Activated CD8-positive, alpha-beta T cell treated with anti-CD3 and anti-CD28 coated beads for 36 hours (primary cell): ENCODE measurements at regions not wholly inside any gene's neighbourhood (a gene's known extent, or its start where the extent isn't known, plus 50 kb on each side); places are given as distances from the start of the nearest gene placed in this dataset.

ENCODE experiments used
- ATAC-seq: fragments of 200-7000 bp; cut with Tn5 transposase; one replicate; pipeline ENCODE4 v1.10.0; 2021; ENCODE audit warnings: mild to moderate bottlenecking, moderate library complexity
- CTCF ChIA-PET: fragments of 350-600 bp; sonication (Branson Sonifier 250); formaldehyde crosslinking; loops from one replicate; lab custom pipeline; 2021; ENCODE audit warnings: antibody characterized with exemption; lab: Charles Lee
- POLR2A ChIA-PET: fragments of 350-600 bp; sonication (Branson Sonifier 250); formaldehyde crosslinking; loops from one replicate; lab custom pipeline; 2021; ENCODE audit warnings: antibody characterized with exemption; lab: Charles Lee
- DNase-seq: peaks from one replicate; pipeline ENCODE4 v3.0.0-alpha.2; 2020
- H3K27ac Mint-ChIP-seq: one replicate; pipeline ENCODE4 v1.8.0; 2021; ENCODE audit warnings: mild to moderate bottlenecking, mixed read lengths
- H3K27me3 Mint-ChIP-seq: one replicate; pipeline ENCODE4 v1.8.0; 2021; ENCODE audit warnings: mixed read lengths
- H3K36me3 Mint-ChIP-seq: one replicate; pipeline ENCODE4 v1.8.0; 2021; ENCODE audit warnings: low read depth, mixed read lengths
- H3K4me1 Mint-ChIP-seq: one replicate; pipeline ENCODE4 v1.8.0; 2021; ENCODE audit warnings: low read depth, mixed read lengths
- H3K4me3 Mint-ChIP-seq: one replicate; pipeline ENCODE4 v1.8.0; 2021; ENCODE audit warnings: mild to moderate bottlenecking, moderate library complexity, mixed read lengths
- H3K9me3 Mint-ChIP-seq: one replicate; pipeline ENCODE4 v1.8.0; 2021; ENCODE audit warnings: mixed read lengths
- intact Hi-C: fragments of 100-400 bp; cut with micrococcal nuclease; formaldehyde crosslinking; loops from one replicate; pipeline ENCODE4 v1.10.0; 2022
- TF ChIP-seq, protein P1 (sequence below): fragments of 200-600 bp; IDR thresholded peaks from one replicate; pipeline ENCODE4 v1.8.0; 2022; ENCODE audit warnings: antibody characterized with exemption, mild to moderate bottlenecking

DNA sequence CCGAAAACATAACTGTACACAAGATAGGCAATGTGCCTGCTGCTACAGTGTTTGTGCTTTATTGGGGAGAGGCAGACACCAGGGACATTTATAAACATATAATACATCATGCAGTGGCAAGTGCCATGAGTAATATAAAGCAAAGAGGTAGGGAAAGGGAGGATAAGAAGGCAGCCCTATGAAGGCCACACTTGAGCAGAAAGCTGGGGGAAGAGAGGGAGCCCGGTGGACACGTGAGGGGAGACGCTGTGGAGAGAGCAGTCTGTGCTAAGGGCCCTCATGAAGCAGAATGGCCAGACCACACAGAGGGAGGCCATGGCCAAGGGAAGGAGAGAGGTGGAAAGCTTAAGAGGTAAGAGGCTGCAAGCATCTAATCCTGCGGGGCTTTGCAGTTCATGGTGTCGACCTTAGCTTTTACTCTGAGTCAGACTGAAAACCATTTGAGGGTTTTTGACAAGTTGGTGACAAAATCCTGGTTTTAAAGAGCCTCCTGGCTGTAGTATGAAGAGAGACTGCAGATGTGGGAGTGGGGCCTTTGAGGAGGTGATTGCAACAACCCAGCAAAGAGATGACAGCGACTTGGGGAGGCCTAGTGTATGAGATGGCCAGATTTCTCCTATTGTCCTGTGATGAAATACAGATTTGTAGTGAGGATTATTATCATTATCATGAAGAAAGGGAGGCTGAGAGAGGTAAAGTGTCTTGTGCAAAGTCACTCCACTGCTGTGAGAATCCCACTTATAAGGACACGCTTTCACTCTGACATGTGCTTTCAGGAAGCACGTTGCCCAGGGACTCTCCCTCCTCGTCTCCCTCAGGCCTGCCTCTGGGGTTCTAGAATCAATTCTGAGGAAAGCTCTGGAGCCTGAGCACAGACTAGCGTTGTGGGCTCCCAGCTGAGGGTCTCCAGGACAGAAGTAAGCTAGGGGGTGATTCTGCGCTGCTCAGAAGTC is 192.9 kb downstream of the RHOU start:
- POLR2A ChIA-PET: interaction anchor here (1.1 kb wide), 1 partner anchor 95 kb away, joined by 3 read pairs; no protein-coding TSS in a partner anchor
- peak; percentile 10 for DNase-seq

DNA sequence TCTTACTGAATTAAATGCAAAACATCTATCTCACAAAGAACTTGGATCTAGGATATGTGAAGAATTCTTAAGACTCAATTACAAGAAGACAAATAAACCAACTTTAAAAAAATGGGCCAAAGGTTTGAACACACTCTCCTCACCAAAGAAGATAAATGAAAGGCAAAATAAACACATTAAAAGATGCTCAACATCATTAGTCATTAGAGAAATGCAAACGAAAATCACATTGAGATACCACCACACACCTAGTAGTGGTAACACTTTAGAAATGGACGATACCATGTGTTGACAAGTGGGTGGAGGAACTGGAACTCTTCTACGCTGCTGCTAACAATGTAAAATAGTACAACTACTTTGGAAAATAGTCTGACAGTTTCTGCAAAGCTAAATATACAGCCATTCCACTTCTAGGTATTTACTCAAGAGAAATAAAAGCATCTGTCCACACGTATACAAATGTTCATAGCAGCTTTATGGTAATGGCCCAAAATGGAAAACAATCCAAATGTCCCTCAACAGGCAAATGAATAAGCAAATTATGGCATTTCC is 194.3 kb downstream of the RHOU start:
- Mint-ChIP-seq H3K36me3 (no peaks in the 10 kb centered on the region), H3K9me3 (peaks cover 6% of the 10 kb centered on the region), H3K27ac (no peak overlapping the region), H3K4me3 (no peak overlapping the region), H3K27me3 (no peaks in the 10 kb centered on the region), H3K4me1 (peaks cover 7% of the 10 kb centered on the region)
- no peak for ATAC-seq
- ChIA-PET CTCF (interaction anchor here (1.5 kb wide), 1 partner anchor 11 kb away, joined by 5 read pairs; no protein-coding TSS in a partner anchor), POLR2A (no interaction called here)
- intact Hi-C loops: no loop called here
- TF ChIP-seq, protein P1, sequence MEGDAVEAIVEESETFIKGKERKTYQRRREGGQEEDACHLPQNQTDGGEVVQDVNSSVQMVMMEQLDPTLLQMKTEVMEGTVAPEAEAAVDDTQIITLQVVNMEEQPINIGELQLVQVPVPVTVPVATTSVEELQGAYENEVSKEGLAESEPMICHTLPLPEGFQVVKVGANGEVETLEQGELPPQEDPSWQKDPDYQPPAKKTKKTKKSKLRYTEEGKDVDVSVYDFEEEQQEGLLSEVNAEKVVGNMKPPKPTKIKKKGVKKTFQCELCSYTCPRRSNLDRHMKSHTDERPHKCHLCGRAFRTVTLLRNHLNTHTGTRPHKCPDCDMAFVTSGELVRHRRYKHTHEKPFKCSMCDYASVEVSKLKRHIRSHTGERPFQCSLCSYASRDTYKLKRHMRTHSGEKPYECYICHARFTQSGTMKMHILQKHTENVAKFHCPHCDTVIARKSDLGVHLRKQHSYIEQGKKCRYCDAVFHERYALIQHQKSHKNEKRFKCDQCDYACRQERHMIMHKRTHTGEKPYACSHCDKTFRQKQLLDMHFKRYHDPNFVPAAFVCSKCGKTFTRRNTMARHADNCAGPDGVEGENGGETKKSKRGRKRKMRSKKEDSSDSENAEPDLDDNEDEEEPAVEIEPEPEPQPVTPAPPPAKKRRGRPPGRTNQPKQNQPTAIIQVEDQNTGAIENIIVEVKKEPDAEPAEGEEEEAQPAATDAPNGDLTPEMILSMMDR: no peak
- DNase-seq: no peak

More for the DNA sequence above, 192.9 kb downstream of the RHOU start:
- Mint-ChIP-seq H3K36me3 (no peaks in the 10 kb centered on the region), H3K9me3 (peaks cover 6% of the 10 kb centered on the region), H3K27ac (no peak overlapping the region), H3K27me3 (no peaks in the 10 kb centered on the region), H3K4me1 (peaks cover 7% of the 10 kb centered on the region), H3K4me3 (no peak overlapping the region)
- ATAC-seq: peak; percentile 64
- TF ChIP-seq, protein P1: no peak
- intact Hi-C loops: no loop called here
- CTCF ChIA-PET: no interaction called here

DNA sequence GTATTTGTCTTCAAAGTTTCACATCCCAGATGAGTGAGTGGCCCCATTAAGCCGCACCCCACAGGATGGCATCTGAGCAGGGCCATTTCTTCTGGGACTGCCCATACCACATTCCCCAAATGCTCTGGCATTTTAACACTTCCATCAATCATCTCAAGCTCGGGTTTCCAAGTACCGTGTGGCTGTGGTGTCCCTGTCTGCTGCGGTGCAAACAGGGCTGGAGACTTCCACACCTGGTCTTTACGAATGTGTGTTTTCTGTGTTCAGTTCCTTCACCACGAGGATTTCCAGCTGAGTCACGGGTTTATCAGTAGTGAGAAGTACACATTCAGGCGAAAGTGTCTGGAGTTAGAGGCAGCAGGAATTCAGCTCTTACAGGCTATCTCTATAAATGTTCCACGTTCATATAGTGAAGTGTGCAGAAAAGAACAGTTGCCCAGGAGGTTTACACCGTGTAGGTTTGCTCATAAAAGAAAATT is 195.2 kb downstream of the RHOU start:
- H3K4me1 Mint-ChIP-seq: peaks cover 7% of the 10 kb centered on the region
- POLR2A ChIA-PET: interaction anchor here (0.6 kb wide), 1 partner anchor 292 kb away, joined by 3 read pairs; no protein-coding TSS in a partner anchor
- no peak overlapping the region for H3K27ac Mint-ChIP-seq
- TF ChIP-seq, protein P1: no peak
- DNase-seq (no peak), ATAC-seq (no peak)
- H3K27me3 Mint-ChIP-seq: no peaks in the 10 kb centered on the region
- no peak overlapping the region for H3K4me3 Mint-ChIP-seq
- intact Hi-C loops: no loop called here
- H3K36me3 Mint-ChIP-seq: no peaks in the 10 kb centered on the region
- CTCF ChIA-PET: interaction anchor here (1.5 kb wide), 1 partner anchor 12 kb away, joined by 5 read pairs; no protein-coding TSS in a partner anchor
- H3K9me3 Mint-ChIP-seq: peaks cover 6% of the 10 kb centered on the region

DNA sequence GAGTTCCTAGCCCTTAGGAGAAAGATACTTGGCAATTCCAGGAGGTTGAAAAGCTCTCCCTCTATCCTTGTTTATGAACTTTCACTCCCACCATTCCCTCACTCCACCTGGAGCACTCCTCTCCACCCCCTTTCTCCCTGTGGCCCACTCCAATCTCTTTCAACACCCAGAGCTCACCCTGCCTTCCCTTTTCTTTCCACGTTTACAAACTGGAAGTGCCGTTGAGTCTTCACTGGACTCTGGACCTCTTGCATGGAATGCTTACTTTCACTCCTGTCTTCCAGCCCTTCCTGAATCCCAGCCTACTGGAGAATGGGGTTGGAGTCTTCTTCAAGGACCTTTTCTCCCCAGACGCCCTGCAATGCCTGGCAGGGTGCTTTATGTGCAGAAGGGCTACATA is 198.5 kb downstream of the RHOU start:
- H3K4me1 Mint-ChIP-seq: peaks cover 31% of the 10 kb centered on the region
- DNase-seq (no peak), ATAC-seq (no peak)
- ChIA-PET POLR2A (interaction anchor here (1.2 kb wide), 1 partner anchor 43 kb away, joined by 3 read pairs; no protein-coding TSS in a partner anchor), CTCF (no interaction called here)
- no peak overlapping the region for H3K4me3 Mint-ChIP-seq
- H3K27me3 Mint-ChIP-seq: no peaks in the 10 kb centered on the region
- H3K9me3 Mint-ChIP-seq: peaks cover 4% of the 10 kb centered on the region
- H3K36me3 Mint-ChIP-seq: no peaks in the 10 kb centered on the region
- intact Hi-C loops: no loop called here
- TF ChIP-seq, protein P1: no peak
- no peak overlapping the region for H3K27ac Mint-ChIP-seq
